DND-41 (cell line): ENCODE measurements at regions not wholly inside any gene's neighbourhood (a gene's known extent, or its start where the extent isn't known, plus 50 kb on each side); places are given as distances from the start of the nearest gene placed in this dataset.

Source experiments
- CTCF ChIP-seq: IDR thresholded peaks from 2 replicates; pipeline ENCODE4 v1.5.1; 2012; ENCODE audit warnings: borderline replicate concordance, low read length, moderate library complexity, mild to moderate bottlenecking; ENCODE audit not compliant: poor library complexity, severe bottlenecking; ENCODE audit errors: extremely low read depth
- EZH2 ChIP-seq: IDR thresholded peaks from 3 replicates; pipeline ENCODE4 v1.6.1; 2012; ENCODE audit warnings: borderline replicate concordance, low read depth, mild to moderate bottlenecking, moderate library complexity, low read length, inconsistent platforms; ENCODE audit not compliant: severe bottlenecking

GRCh38 chr16:60811051-60811608 lies 1225.1 kb downstream of the CDH8 start:
- TF ChIP-seq CTCF (no peak), EZH2 (no peak)
